ENCODE measurements at regions not wholly inside any gene's neighbourhood (a gene's known extent, or its start where the extent isn't known, plus 50 kb on each side); places are given as distances from the start of the nearest gene placed in this dataset.
"Not testable (repeated sequence)": the region's sequence is repeated elsewhere in the genome, so short reads cannot be mapped to it uniquely, and the experiment has no call there.

GRCh38 chr1:55894521-55894920 lies 679.4 kb upstream of the USP24 start:
- DNase-seq = no peak

- DNase-seq = no peak
These were observed 678.0 kb upstream of the USP24 start for GRCh38 chr1:55893155-55893554.

GRCh38 chr1:55888685-55889317 lies 673.6 kb upstream of the USP24 start:
- no peak for DNase-seq

GRCh38 chr1:55886856-55887712 lies 671.9 kb upstream of the USP24 start:
- DNase-seq = no peak

- DNase-seq = no peak
These were observed 670.5 kb upstream of the USP24 start for GRCh38 chr1:55885619-55886018.

GRCh38 chr1:55882931-55883330 lies 667.8 kb upstream of the USP24 start:
- no peak for DNase-seq

- DNase-seq = no peak
These were observed 664.2 kb upstream of the USP24 start for GRCh38 chr1:55879346-55879745.

- no peak for DNase-seq
These were observed 662.5 kb upstream of the USP24 start for GRCh38 chr1:55877437-55878232.

- no peak for DNase-seq
These were observed 661.3 kb upstream of the USP24 start for GRCh38 chr1:55876276-55877060.

GRCh38 chr1:55870106-55870505 lies 654.9 kb upstream of the USP24 start:
- DNase-seq = no peak

- DNase-seq = peak; percentile 75
These were observed 653.9 kb upstream of the USP24 start for GRCh38 chr1:55869065-55869464.

- peak; percentile 32 for DNase-seq
These were observed 652.9 kb upstream of the USP24 start for GRCh38 chr1:55868026-55868425.

GRCh38 chr1:55867304-55867843 lies 652.2 kb upstream of the USP24 start:
- DNase-seq = no peak

GRCh38 chr1:55865778-55866177 lies 650.6 kb upstream of the USP24 start:
- DNase-seq = not testable (repeated sequence)

- DNase-seq = no peak
These were observed 649.1 kb upstream of the USP24 start for GRCh38 chr1:55864251-55864650.

- no peak for DNase-seq
These were observed 646.6 kb upstream of the USP24 start for GRCh38 chr1:55861676-55862340.

- DNase-seq = no peak
These were observed 645.8 kb upstream of the USP24 start for GRCh38 chr1:55860798-55861519.

- no peak for DNase-seq
These were observed 645.2 kb upstream of the USP24 start for GRCh38 chr1:55860326-55860725.

GRCh38 chr1:55854911-55855310 lies 639.7 kb upstream of the USP24 start:
- no peak for DNase-seq

- DNase-seq = no peak
These were observed 633.7 kb upstream of the USP24 start for GRCh38 chr1:55848906-55849305.

- DNase-seq = no peak
These were observed 630.9 kb upstream of the USP24 start for GRCh38 chr1:55846051-55846450.

Data from NCI-H510A (cell line).